Keratinocyte (primary cell): ENCODE measurements at regions not wholly inside any gene's neighbourhood (a gene's known extent, or its start where the extent isn't known, plus 50 kb on each side); places are given as distances from the start of the nearest gene placed in this dataset.

Experiments
- DNase-seq: peaks from one replicate; pipeline ENCODE4 v3.0.0-alpha.2; 2011; ENCODE audit warnings: low read depth, missing footprints, low spot score
- FAIRE-seq: peaks from 2 replicates; lab custom pipeline; 2011; peaks lifted over from hg19 to GRCh38; lab: Jason Lieb, UNC
- H2AFZ ChIP-seq: 2 replicates; pipeline ENCODE4 v1.6.0; 2012; ENCODE audit warnings: low read length, control low read depth, inconsistent platforms; ENCODE audit not compliant: control insufficient read depth
- H3K27ac ChIP-seq: 2 replicates; pipeline ENCODE4 v1.5.1; 2011; ENCODE audit warnings: low read length; ENCODE audit not compliant: control insufficient read depth, insufficient read depth
- H3K27me3 ChIP-seq: 3 replicates; pipeline ENCODE4 v1.6.0; 2011; ENCODE audit warnings: low read length; ENCODE audit not compliant: control insufficient read depth, insufficient read depth; ENCODE audit errors: extremely low read depth
- H3K36me3 ChIP-seq, 2 experiments: 2 replicates in 1 of 2; 3 replicates in 1 of 2; pipeline ENCODE4 v1.5.1; 2011; ENCODE audit warnings: low read length in 2 of 2, mild to moderate bottlenecking in 1 of 2; ENCODE audit not compliant: control insufficient read depth in 2 of 2, insufficient read depth in 2 of 2; ENCODE audit errors: extremely low read depth in 1 of 2
- H3K4me1 ChIP-seq: 3 replicates; pipeline ENCODE4 v1.5.1; 2011; ENCODE audit warnings: low read length; ENCODE audit not compliant: control insufficient read depth, insufficient read depth; ENCODE audit errors: extremely low read depth
- H3K4me2 ChIP-seq: 3 replicates; pipeline ENCODE4 v1.6.0; 2011; ENCODE audit warnings: low read depth, low read length; ENCODE audit not compliant: control insufficient read depth, insufficient read depth; ENCODE audit errors: extremely low read depth
- H3K4me3 ChIP-seq, 3 experiments: fragments of 200-600 bp in 1 of 3; sonication (generic) in 1 of 3; 2 replicates in 2 of 3; 3 replicates in 1 of 3; pipeline ENCODE4 v1.5.1; 2011 to 2016; ENCODE audit warnings: low read length in 3 of 3, mild to moderate bottlenecking in 3 of 3, control low read depth in 2 of 3, inconsistent platforms in 1 of 3, low read depth in 1 of 3, mixed read lengths in 1 of 3, mixed run types in 1 of 3, moderate library complexity in 1 of 3; ENCODE audit not compliant: control insufficient read depth in 2 of 3, insufficient read depth in 2 of 3; ENCODE audit errors: extremely low read depth in 1 of 3
- H3K79me2 ChIP-seq: 2 replicates; pipeline ENCODE4 v1.6.0; 2012; ENCODE audit warnings: low read length; ENCODE audit not compliant: control insufficient read depth, insufficient read depth
- H3K9ac ChIP-seq: 3 replicates; pipeline ENCODE4 v1.6.0; 2011; ENCODE audit warnings: low read length; ENCODE audit not compliant: control insufficient read depth, insufficient read depth; ENCODE audit errors: extremely low read depth
- H3K9me1 ChIP-seq: 3 replicates; pipeline ENCODE4 v1.6.0; 2011; ENCODE audit warnings: low read length; ENCODE audit not compliant: control insufficient read depth, insufficient read depth; ENCODE audit errors: extremely low read depth
- H3K9me3 ChIP-seq: 2 replicates; pipeline ENCODE4 v1.5.1; 2012; ENCODE audit warnings: low read depth, low read length; ENCODE audit not compliant: control insufficient read depth
- H4K20me1 ChIP-seq: 3 replicates; pipeline ENCODE4 v1.6.0; 2011; ENCODE audit warnings: low read length; ENCODE audit not compliant: control insufficient read depth, insufficient read depth; ENCODE audit errors: extremely low read depth
- EZH2 ChIP-seq: IDR thresholded peaks from one replicate; pipeline ENCODE4 v1.6.1; 2012; ENCODE audit warnings: inconsistent platforms, mild to moderate bottlenecking, low read length, moderate library complexity
- dilution Hi-C: fragments of 300-500 bp; cut with MboI; formaldehyde crosslinking; loops from one replicate; pipeline ENCODE4 v1.7.0; 2020; ENCODE audit warnings: low sequenced_read_pairs; ENCODE audit not compliant: extremely low pct_ligation_motif_present
- TF ChIP-seq, protein P1 (sequence below), 3 experiments: IDR thresholded peaks in 1 of 3; conservative IDR thresholded peaks in 1 of 3; optimal IDR thresholded peaks in 1 of 3; 2 replicates in 2 of 3; 3 replicates in 1 of 3; pipeline versions ENCODE3 to v1.5.1; 2011; ENCODE audit warnings: low read length in 3 of 3, mild to moderate bottlenecking in 3 of 3, moderate library complexity in 2 of 3, control low read depth in 1 of 3, inconsistent platforms in 1 of 3; ENCODE audit not compliant: insufficient read depth in 2 of 3; ENCODE audit errors: extremely low read depth in 1 of 3

DNA sequence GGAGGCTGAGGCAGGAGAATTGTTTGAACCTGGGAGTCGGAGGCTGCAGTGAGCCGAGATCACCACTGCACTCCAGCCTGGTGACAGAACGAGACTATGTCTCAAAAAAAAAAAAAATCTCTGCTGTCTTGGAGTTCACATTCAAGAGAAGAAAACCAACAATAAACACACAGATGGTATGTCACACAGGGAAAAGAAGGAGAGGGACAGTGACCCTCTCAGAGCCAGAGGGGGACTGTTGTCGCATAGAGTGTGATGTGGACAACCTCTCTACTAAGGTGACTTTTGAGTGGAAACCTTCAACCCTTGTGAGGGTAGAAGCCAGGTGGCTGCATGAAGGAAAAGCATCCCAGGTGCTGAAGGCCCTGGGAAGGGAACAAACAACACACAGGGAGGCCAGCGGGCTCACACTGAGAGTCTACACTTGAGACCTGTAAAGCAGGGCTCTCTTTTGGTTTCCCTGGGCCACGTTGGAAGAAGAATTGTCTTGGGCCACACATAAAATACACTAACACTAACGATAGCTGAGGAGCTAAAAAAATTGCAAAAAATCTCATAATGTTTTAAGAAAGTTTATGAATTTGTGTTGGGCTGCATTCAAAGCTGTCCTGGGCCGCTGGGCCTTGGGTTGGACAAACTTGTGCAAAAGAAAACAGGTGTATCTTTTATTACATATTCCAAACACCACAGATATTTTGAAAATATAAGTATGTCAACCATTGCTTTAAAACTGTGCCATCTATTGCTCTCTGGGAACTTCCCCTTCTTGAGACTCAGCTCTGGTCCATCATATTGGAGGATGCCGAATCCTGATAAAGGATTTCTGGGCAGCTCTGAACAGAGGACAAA lies 136.0 kb downstream of the DDX1 start:
- Histone ChIP-seq H3K9me3 (no peaks in the 10 kb centered on the region), H3K79me2 (no peaks in the 10 kb centered on the region), H4K20me1 (no peaks in the 10 kb centered on the region), H3K9me1 (no peaks in the 10 kb centered on the region), H3K9ac (no peak overlapping the region), H2AFZ (no peak overlapping the region), H3K36me3 (no peaks in the 10 kb centered on the region), H3K4me1 (peaks cover 4% of the 10 kb centered on the region), H3K4me3 (no peak overlapping the region), H3K27me3 (peaks cover 36% of the 10 kb centered on the region), H3K27ac (no peak overlapping the region), H3K4me2 (no peak overlapping the region)
- no peak for DNase-seq
- dilution Hi-C loops: no loop called here
- no peak for TF ChIP-seq EZH2
- no peak for FAIRE-seq

DNA sequence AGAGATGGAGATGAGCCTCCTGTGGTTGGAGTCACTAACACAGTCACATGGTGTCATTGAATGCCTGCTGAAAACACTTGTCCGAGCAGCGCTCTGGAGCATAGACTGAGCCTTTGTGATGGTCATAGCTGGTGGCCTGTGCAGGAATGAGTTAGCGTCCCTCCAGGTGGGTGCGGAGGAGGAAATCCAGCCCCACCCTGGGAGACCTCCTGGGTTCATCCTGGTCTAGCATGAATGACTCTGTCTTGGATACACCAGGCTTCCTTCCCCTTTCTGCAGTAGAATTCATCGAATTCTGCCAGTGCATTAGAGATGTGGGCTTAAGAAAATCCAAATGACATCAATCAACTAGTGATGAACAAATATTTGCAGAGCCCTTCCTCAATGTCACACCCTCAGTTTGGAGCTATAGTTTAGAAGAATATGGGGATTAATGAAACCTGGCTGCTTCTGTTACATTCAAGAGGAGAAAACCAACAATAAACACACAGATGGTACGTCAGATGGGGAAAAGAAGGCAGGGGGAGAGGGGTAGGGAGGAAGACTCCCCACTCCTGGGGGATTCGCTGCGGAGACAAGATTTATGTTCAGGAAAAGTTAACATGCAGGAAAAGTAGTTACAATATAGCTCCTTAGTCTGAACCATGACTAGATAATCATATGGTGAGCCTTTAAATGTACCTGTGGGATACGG lies 136.7 kb downstream of the DDX1 start:
- H3K4me2 ChIP-seq: no peak overlapping the region
- dilution Hi-C loops: no loop called here
- no peak for FAIRE-seq

More for the DNA sequence above, 136.7 kb downstream of the DDX1 start:
- Histone ChIP-seq H3K9ac (no peak overlapping the region), H4K20me1 (no peaks in the 10 kb centered on the region), H3K9me3 (no peaks in the 10 kb centered on the region), H3K27me3 (peaks cover 36% of the 10 kb centered on the region), H2AFZ (no peak overlapping the region), H3K9me1 (no peaks in the 10 kb centered on the region), H3K4me1 (peaks cover 4% of the 10 kb centered on the region), H3K27ac (no peak overlapping the region), H3K79me2 (no peaks in the 10 kb centered on the region), H3K36me3 (no peaks in the 10 kb centered on the region), H3K4me3 (no peak overlapping the region)
- TF ChIP-seq EZH2: no peak
- TF ChIP-seq, protein P1, sequence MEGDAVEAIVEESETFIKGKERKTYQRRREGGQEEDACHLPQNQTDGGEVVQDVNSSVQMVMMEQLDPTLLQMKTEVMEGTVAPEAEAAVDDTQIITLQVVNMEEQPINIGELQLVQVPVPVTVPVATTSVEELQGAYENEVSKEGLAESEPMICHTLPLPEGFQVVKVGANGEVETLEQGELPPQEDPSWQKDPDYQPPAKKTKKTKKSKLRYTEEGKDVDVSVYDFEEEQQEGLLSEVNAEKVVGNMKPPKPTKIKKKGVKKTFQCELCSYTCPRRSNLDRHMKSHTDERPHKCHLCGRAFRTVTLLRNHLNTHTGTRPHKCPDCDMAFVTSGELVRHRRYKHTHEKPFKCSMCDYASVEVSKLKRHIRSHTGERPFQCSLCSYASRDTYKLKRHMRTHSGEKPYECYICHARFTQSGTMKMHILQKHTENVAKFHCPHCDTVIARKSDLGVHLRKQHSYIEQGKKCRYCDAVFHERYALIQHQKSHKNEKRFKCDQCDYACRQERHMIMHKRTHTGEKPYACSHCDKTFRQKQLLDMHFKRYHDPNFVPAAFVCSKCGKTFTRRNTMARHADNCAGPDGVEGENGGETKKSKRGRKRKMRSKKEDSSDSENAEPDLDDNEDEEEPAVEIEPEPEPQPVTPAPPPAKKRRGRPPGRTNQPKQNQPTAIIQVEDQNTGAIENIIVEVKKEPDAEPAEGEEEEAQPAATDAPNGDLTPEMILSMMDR (optimal IDR thresholded peaks at IDR 0.05 in 1 of 3, IDR thresholded peaks at IDR 0.05 in 1 of 3, conservative IDR thresholded peaks at IDR 0.05 in 1 of 3; ENCODE audit: extremely low read depth in 1 of 3, insufficient read depth in 2 of 3, low read length in 3 of 3): no peak
- no peak for DNase-seq
